HG03103 (cell line): ENCODE measurements at regions not wholly inside any gene's neighbourhood (a gene's known extent, or its start where the extent isn't known, plus 50 kb on each side); places are given as distances from the start of the nearest gene placed in this dataset.

Experiments
- ATAC-seq: cut with Tn5 transposase; IDR thresholded peaks from one replicate; pipeline ENCODE4 v1.9.1; 2021; ENCODE audit warnings: low read depth; ENCODE audit not compliant: unreplicated experiment

DNA sequence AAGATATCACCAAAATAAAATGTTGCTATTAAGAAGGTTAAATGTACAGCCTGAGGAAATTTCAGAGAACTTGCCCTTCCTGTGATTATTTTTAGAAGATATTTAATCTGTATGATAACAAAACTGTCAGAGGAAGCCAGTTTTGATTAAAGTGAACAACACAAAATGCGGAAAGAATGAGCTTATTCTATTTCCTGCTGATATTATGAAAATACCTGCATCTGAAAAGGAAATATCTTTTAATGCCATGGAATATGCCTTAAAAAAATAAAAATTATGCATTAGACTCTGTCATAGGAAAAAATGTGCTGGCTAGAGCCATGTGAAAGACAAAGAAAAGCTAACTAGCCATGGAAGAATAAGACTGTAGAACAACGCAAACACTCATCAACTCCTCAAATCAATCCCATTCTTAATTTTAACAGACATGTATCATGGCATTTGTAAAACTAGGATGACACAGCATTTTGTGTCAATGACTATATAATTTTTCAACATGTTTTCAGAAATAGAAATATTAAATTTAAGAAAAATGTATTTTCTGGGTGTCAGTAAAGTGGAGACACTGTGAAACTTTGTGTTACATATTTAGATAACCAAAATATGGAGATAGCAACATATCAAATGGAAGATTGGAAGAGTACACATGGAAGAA, 1768.2 kb downstream of the SUCLG1 start:
- no peak for ATAC-seq

GRCh38 chr2:82675186-82675585, 1783.9 kb downstream of the SUCLG1 start:
- ATAC-seq, result no peak

DNA sequence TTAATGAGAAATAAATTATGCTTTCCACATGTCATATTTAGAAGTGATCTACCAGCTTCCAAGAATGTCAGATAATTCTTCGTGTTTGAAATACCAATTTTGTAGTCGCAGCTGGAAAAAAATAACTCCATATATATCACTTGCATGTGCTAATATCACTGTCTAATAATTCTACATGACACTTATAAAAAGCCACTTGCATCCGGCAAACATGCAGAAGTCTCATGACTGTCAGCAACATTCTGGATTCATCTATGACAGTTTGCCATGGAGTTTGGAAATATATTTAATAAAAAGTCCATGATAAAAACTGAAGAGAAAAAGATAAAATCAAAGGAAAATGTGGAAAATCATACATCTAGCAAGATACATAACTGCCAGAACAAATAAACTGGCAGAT, 1784.4 kb downstream of the SUCLG1 start:
- no peak for ATAC-seq

DNA sequence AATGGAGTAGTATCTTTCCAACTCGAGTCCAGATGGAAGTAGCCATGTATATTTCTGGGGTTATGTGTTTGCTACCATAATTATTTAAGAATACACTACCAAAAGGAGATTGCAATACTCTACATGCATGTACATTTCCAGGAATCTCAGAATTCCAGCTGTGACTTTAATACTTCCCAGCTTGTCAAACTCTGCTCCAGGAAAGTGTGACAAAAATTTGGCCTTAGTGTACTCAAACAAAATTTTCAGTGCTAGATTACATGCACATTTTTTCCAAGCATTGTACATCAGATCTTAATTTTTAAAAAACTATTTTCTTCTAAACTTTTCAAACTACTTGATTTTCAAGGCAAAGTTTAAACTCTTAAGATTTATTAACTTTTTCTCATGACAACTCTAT, 1791.6 kb downstream of the SUCLG1 start:
- ATAC-seq, result no peak

DNA sequence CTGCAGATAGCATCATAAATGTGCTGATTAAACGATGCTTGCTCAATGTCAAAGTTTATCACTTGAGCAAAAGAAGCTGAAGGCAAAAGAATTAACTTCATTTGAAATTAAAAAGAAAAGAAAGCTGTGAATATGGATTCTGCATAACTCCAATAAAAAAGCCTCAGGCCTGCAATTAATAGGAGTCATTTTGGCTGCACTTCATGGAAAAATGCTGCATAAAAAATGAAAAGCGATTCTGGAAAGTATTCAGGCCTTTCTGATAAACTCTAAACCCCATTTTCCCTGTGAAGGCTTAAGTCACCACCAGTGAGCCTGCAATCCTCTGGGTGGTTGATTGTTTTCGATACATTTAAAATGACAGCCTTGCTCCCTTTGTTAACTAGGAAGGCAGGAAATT, 1793.4 kb downstream of the SUCLG1 start:
- ATAC-seq, result no peak

DNA sequence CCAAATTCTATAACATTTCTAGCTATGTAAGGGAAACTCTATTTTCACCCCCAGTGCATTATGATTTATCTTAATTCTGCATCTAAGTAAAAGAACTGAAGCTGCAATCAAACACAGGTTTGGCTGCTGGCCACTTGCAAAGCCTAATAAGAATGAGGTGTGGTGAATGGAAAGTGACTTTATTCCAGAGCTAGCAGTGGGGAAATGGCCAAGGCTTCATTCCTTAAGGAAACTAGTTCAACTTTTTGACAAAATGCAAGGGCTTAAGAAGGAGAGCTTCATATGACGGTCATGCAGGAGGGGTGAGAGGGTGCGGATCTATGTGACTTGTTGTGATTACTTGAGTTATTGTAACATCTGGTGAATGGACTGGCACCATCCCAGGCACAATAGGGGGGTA, 1802.0 kb downstream of the SUCLG1 start:
- no peak for ATAC-seq

- no peak for ATAC-seq
Measured at GRCh38 chr2:82656420-82656819, 1802.7 kb downstream of the SUCLG1 start.

DNA sequence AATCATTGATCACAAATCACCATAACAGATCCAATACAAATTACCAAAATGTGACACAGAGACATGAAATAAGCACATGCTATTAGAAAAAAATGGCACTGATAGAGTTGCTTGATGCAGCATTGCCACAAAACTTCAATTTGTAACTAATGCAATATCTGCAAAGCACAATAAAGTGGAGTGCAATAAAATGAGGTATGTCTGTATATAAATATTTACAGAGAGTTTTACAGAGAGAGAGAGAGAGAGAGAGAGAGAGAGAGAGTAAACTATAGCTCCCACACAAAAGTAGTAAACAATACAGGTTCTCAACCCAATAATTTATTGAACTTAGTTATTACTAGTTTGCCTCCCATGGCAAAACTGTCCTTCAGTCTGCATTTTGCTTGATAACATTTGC, 1807.0 kb downstream of the SUCLG1 start:
- ATAC-seq, result no peak

- ATAC-seq, result no peak
Measured at GRCh38 chr2:82650038-82650437, 1809.0 kb downstream of the SUCLG1 start.

DNA sequence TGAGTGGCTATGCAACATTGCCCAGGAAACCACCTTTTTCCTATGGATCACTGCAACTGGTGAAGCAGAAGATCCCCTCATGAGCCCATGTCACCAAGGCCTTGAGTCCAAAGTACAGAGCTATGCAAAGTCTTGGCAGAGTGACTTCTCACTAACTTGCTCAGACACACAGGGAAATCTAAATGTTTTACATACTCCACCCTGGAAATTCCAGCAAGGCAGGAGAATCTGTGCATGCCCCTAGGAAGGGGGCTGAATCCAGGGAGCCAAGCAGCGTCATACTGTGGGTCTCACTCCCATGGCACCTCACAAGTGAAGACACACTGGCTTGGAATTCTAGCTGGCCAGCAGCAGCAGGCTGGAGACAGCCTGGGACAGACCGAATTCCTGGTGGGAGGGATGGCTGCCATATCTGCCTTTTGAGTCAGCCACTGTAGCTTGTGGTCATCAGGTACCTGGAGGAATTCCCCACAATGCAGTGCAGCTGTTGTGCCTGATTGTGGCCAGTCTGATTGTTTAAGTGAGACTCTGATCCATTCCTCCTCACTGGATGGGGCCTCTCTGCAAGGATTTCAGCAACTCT, 1817.4 kb downstream of the SUCLG1 start:
- ATAC-seq, result no peak

DNA sequence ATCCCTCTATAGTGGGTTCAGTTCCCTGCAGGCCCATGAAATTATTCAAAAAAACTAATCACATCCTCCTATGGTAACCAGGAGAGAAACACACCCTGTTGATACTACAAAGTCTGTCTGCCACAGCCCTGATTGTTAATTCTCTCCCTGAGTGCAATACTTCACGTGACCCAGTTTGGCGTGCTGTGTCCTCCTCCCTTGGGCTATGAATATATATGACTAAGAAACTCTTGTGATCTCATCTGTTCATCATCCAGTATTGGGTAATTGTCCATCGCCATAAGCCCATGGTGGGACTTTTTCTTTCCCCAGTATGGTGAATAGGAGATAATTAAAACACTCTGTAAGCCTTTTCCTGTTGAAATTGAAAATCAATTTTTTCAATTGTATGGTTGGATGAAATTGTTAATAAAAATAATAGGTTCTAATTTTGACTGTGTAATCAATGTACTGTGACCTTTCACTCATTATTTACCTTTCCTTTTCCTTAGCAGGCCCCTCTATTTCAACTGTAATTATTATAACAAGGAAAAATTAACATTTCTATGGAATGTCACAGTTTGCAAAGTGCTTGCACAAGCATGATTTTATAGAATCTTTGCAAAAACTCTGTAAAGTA, 1822.6 kb downstream of the SUCLG1 start:
- ATAC-seq, result no peak

DNA sequence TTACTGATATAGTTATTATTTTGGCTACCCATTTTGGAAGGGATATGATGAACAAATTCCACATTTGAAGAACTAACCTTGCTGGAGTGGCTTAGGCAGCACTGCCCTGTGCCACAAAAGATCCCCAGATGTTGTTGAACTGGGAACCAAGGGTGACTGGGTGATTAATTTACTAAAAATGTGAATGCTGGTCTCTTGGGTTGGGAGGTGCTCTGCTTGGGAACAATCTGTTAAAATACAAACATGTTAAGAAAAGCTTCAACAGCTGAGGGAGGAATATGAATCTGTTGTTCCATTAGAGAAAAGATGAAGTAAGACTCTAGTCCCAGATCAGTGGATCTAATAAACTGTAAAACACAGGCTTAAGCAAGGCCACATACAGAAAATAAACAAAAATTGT, 1860.1 kb downstream of the SUCLG1 start:
- ATAC-seq, result no peak

- no peak for ATAC-seq
Measured at GRCh38 chr2:82596581-82596980, 1862.5 kb downstream of the SUCLG1 start.

GRCh38 chr2:82591718-82592117, 1867.4 kb downstream of the SUCLG1 start:
- no peak for ATAC-seq

GRCh38 chr2:82576656-82577055, 1882.4 kb downstream of the SUCLG1 start:
- ATAC-seq, result no peak

DNA sequence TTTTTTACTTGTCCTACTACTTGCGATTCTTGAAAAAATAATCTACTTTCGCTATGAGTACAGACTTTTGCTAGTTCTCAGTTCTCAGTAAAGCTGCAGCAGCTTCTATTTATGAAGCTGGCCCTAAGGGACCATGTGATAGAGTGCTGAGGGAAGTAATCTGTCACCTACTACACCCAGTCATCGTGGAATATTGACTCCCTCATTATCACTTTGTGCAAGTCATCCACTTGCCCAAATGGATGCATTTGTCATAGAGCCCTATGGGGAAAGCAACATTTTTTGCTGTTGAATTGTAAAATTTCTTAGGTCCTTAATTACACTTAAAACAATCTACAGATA, 1919.8 kb downstream of the SUCLG1 start:
- no peak for ATAC-seq

- no peak for ATAC-seq
Measured at GRCh38 chr2:82538590-82539279, 1920.3 kb downstream of the SUCLG1 start.

- no peak for ATAC-seq
Measured at GRCh38 chr2:82528288-82528687, 1930.8 kb downstream of the SUCLG1 start.

GRCh38 chr2:82527124-82527523, 1932.0 kb downstream of the SUCLG1 start:
- no peak for ATAC-seq

DNA sequence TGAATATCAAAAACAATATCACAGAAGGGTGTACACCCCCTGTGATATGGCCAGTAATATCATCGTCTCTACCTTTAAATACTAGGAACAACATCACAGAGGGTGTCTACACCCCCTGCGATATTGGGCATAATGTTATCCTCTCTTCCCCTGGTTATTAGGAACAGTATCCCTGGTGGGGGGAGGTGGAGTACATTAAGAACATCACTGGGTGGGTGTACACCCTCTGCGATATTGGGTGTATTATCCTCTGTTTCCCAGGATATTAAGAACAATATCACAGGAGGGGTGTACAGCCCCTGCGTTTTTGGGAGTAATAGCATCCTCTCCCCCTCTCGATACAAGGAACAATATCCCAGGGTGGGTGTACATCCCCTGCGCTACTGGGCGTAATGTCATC, 1932.8 kb downstream of the SUCLG1 start:
- ATAC-seq, result no peak

GRCh38 chr2:82525744-82526143, 1933.3 kb downstream of the SUCLG1 start:
- ATAC-seq, result no peak

GRCh38 chr2:82524826-82525225, 1934.3 kb downstream of the SUCLG1 start:
- ATAC-seq, result no peak
